ENCODE measurements at regions not wholly inside any gene's neighbourhood (a gene's known extent, or its start where the extent isn't known, plus 50 kb on each side); places are given as distances from the start of the nearest gene placed in this dataset.

- Histone ChIP-seq H3K4me1 (ENCODE audit: control insufficient read depth, insufficient read depth, low read length) (no peaks in the 10 kb centered on the region), H3K79me2 (ENCODE audit: control insufficient read depth, insufficient read depth, low read length) (no peaks in the 10 kb centered on the region), H3K9ac (ENCODE audit: control insufficient read depth, insufficient read depth, low read length) (no peak overlapping the region), H3K4me2 (ENCODE audit: control insufficient read depth, insufficient read depth) (no peak overlapping the region), H3K9me3 (replicated peaks; ENCODE audit: control insufficient read depth, insufficient read depth, low read length) (no peaks in the 10 kb centered on the region), H3K36me3 (ENCODE audit: control insufficient read depth in 2 of 2, insufficient read depth in 2 of 2, low read length in 1 of 2) (no peaks in the 10 kb centered on the region), H4K20me1 (ENCODE audit: control insufficient read depth, insufficient read depth) (no peaks in the 10 kb centered on the region), H3K27me3 (replicated peaks in 1 of 2; ENCODE audit: control insufficient read depth in 2 of 2, insufficient read depth in 2 of 2, low read length in 1 of 2) (no peaks in the 10 kb centered on the region), H3K27ac (ENCODE audit: control insufficient read depth, insufficient read depth) (no peak overlapping the region), H3K4me3 (no peak overlapping the region), H2AFZ (ENCODE audit: control insufficient read depth, low read depth, low read length) (no peak overlapping the region)
- intact Hi-C loops (cut with micrococcal nuclease; ENCODE audit: unreplicated experiment) (loop anchor here (2.0 kb wide), 1 partner anchor 952 kb away; no protein-coding TSS in a partner anchor), in situ Hi-C loops (cut with MboI) (no loop called here)
- ChIA-PET POLR2A (interaction anchor here (0.5 kb wide), 1 partner anchor 399 kb away, joined by 3 read pairs; no protein-coding TSS in a partner anchor), SMC1A (ENCODE audit: uncharacterized antibody, unreplicated experiment) (interaction anchor here (1.4 kb wide), 1 partner anchor 28 kb away, joined by 3 read pairs; no protein-coding TSS in a partner anchor), RAD21 (ENCODE audit: unreplicated experiment) (no interaction called here), CTCF (interaction anchor here (0.6 to 2.9 kb wide), 6 partner anchors 13 to 1109 kb away, joined by 3 to 15 read pairs (median 4); no protein-coding TSS in a partner anchor)
- 0% methylated on average over 3 of the region's 3 CpGs for WGBS (ENCODE audit: insufficient coverage, insufficient replicate concordance, low lambda C conversion rate, missing lambda C conversion rate)
- no peak for FAIRE-seq
- no TSS peak for BruUV-seq (replicated peaks)
- peak; percentile 82 for ATAC-seq
- no peak for DNase-seq (ENCODE audit: low read depth, low spot score)
- TF ChIP-seq NFIC (IDR thresholded peaks at IDR 0.05; ENCODE audit: low read depth, low read length) (no peak), CTCF (IDR thresholded peaks at IDR 0.05 in 2 of 3, conservative IDR thresholded peaks at IDR 0.05 in 1 of 3; ENCODE audit: control insufficient read depth in 2 of 3, extremely low read depth in 1 of 3, insufficient read depth in 1 of 3, low read depth in 3 of 3, low read length in 3 of 3) (peak; percentile 78 to 82 (median 79)), RUNX3 (IDR thresholded peaks at IDR 0.05; ENCODE audit: low read length) (no peak), SMC3 (IDR thresholded peaks at IDR 0.05; ENCODE audit: borderline replicate concordance, low read length) (peak; percentile 86), ASH2L (IDR thresholded peaks at IDR 0.05; ENCODE audit: borderline replicate concordance, low read depth) (no peak), CHD1 (IDR thresholded peaks at IDR 0.05; ENCODE audit: low read depth, low read length) (no peak), PKNOX1 (IDR thresholded peaks at IDR 0.05) (no peak), BACH1 (IDR thresholded peaks at IDR 0.05; ENCODE audit: borderline replicate concordance) (no peak), REST (IDR thresholded peaks at IDR 0.05; ENCODE audit: low read depth, low read length) (no peak), USF2 (IDR thresholded peaks at IDR 0.05; ENCODE audit: borderline replicate concordance, low read depth, low read length) (no peak), EGR1 (IDR thresholded peaks at IDR 0.05; ENCODE audit: borderline replicate concordance in 1 of 2, low read depth in 2 of 2, low read length in 2 of 2) (no peak), MYB (IDR thresholded peaks at IDR 0.05; ENCODE audit: borderline replicate concordance, low read depth, low read length) (no peak), DPF2 (IDR thresholded peaks at IDR 0.05) (no peak), JUNB (IDR thresholded peaks at IDR 0.05) (no peak), ZBTB33 (IDR thresholded peaks at IDR 0.05) (no peak)
Observed at GRCh38 chr4:60201052-60201673, 999.0 kb upstream of the ADGRL3 start.

Measured in GM12878 (cell line).